GM12878 (cell line): ENCODE measurements at regions not wholly inside any gene's neighbourhood (a gene's known extent, or its start where the extent isn't known, plus 50 kb on each side); places are given as distances from the start of the nearest gene placed in this dataset.

Source experiments
- ATAC-seq: fragments of 200-7000 bp; cut with Tn5 transposase; 3 replicates; pipeline ENCODE4 v1.9.1; 2020; ENCODE audit warnings: mild to moderate bottlenecking, moderate library complexity
- BruUV-seq: library from RNA; stranded (reverse); fragments of 400-500 nt; replicated peaks from 2 replicates; lab custom pipeline; 2021; lab: Mats Ljungman, UMichigan
- CTCF ChIA-PET: fragments of 300-600 bp; sonication (Branson Sonifier 250); formaldehyde crosslinking; extraction: SDS; loops from one replicate; lab custom pipeline; 2021; ENCODE audit warnings: inconsistent platforms; lab: Yijun Ruan, JAX
- POLR2A ChIA-PET: fragments of 350-600 bp; formaldehyde crosslinking; extraction: SDS; loops from one replicate; lab custom pipeline; 2021; ENCODE audit warnings: inconsistent platforms; lab: Charles Lee
- RAD21 ChIA-PET: fragments of 300-600 bp; sonication (Branson Sonifier 250); formaldehyde crosslinking; loops from one replicate; lab custom pipeline; 2023; ENCODE audit warnings: antibody characterized with exemption; ENCODE audit not compliant: unreplicated experiment; lab: Charles Lee
- SMC1A ChIA-PET: fragments of 300-600 bp; sonication (Branson Sonifier 250); formaldehyde crosslinking; loops from one replicate; lab custom pipeline; 2023; ENCODE audit not compliant: unreplicated experiment, uncharacterized antibody; lab: Charles Lee
- DNase-seq: peaks from one replicate; pipeline ENCODE4 v3.0.0-alpha.2; 2011; ENCODE audit warnings: low read depth, low spot score
- FAIRE-seq: peaks from 3 replicates; lab custom pipeline; 2011; peaks lifted over from hg19 to GRCh38; lab: Jason Lieb, UNC
- H2AFZ ChIP-seq: 2 replicates; pipeline ENCODE4 v1.6.0; 2011; ENCODE audit warnings: low read depth, low read length, control low read depth; ENCODE audit not compliant: control insufficient read depth
- H3K27ac ChIP-seq: 2 replicates; pipeline ENCODE4 v1.5.1; 2011; ENCODE audit warnings: control low read depth; ENCODE audit not compliant: control insufficient read depth, insufficient read depth
- H3K27me3 ChIP-seq, 2 experiments: replicated peaks in 1 of 2; 2 replicates each; pipeline versions ENCODE4 v1.6.0 to v1.6.1; 2011; ENCODE audit warnings: low read length in 1 of 2; ENCODE audit not compliant: control insufficient read depth in 2 of 2, insufficient read depth in 2 of 2
- H3K36me3 ChIP-seq, 2 experiments: 2 replicates each; pipeline ENCODE4 v1.5.1; 2011; ENCODE audit warnings: low read length in 1 of 2; ENCODE audit not compliant: control insufficient read depth in 2 of 2, insufficient read depth in 2 of 2
- H3K4me1 ChIP-seq: 2 replicates; pipeline ENCODE4 v1.6.1; 2011; ENCODE audit warnings: mild to moderate bottlenecking, low read length, moderate library complexity, mixed read lengths; ENCODE audit not compliant: control insufficient read depth, insufficient read depth
- H3K4me2 ChIP-seq: 2 replicates; pipeline ENCODE4 v1.6.0; 2011; ENCODE audit warnings: control low read depth; ENCODE audit not compliant: control insufficient read depth, insufficient read depth
- H3K4me3 ChIP-seq: fragments of 200-600 bp; sonication (generic); 2 replicates; pipeline ENCODE4 v1.5.1; 2016
- H3K79me2 ChIP-seq: 2 replicates; pipeline ENCODE4 v1.6.0; 2011; ENCODE audit warnings: low read length; ENCODE audit not compliant: control insufficient read depth, insufficient read depth
- H3K9ac ChIP-seq: 2 replicates; pipeline ENCODE4 v1.8.0; 2011; ENCODE audit warnings: low read length, control low read depth, mixed read lengths; ENCODE audit not compliant: control insufficient read depth, insufficient read depth
- H3K9me3 ChIP-seq: replicated peaks from 3 replicates; pipeline ENCODE4 v1.5.1; 2011; ENCODE audit warnings: mild to moderate bottlenecking, low read length; ENCODE audit not compliant: control insufficient read depth, insufficient read depth
- H4K20me1 ChIP-seq: 2 replicates; pipeline ENCODE4 v1.6.0; 2011; ENCODE audit not compliant: control insufficient read depth, insufficient read depth
- EZH2 ChIP-seq: IDR thresholded peaks from 2 replicates; pipeline ENCODE4 v1.6.1; 2012; ENCODE audit warnings: low read depth, mild to moderate bottlenecking, control low read depth, inconsistent platforms, low read length, borderline replicate concordance; ENCODE audit not compliant: control insufficient read depth
- FOS ChIP-seq: IDR thresholded peaks from 3 replicates; pipeline ENCODE4 v1.6.1; 2011; ENCODE audit warnings: borderline replicate concordance; ENCODE audit not compliant: insufficient read length; ENCODE audit errors: extremely low read depth
- MTA2 ChIP-seq: fragments of 450-650 bp; IDR thresholded peaks from 2 replicates; pipeline ENCODE4 v1.6.1; 2016; ENCODE audit warnings: low read depth, mild to moderate bottlenecking, moderate library complexity
- NBN ChIP-seq: fragments of 450-650 bp; IDR thresholded peaks from 2 replicates; pipeline ENCODE4 v1.6.1; 2016
- NFXL1 ChIP-seq: fragments of 450-650 bp; IDR thresholded peaks from 2 replicates; pipeline ENCODE4 v1.6.1; 2017; ENCODE audit warnings: antibody characterized with exemption, mild to moderate bottlenecking, borderline replicate concordance
- RB1 ChIP-seq: fragments of 450-650 bp; formaldehyde crosslinking; IDR thresholded peaks from 2 replicates; pipeline ENCODE4 v1.6.1; 2017; ENCODE audit warnings: mild to moderate bottlenecking, borderline replicate concordance
- RBBP5 ChIP-seq: fragments of 200-600 bp; sonication (generic); conservative IDR thresholded peaks from 2 replicates; pipeline ENCODE4 v1.6.1; 2016
- TARDBP ChIP-seq: IDR thresholded peaks from 2 replicates; pipeline ENCODE4 v1.6.1; 2016; ENCODE audit warnings: borderline replicate concordance
- TBL1XR1 ChIP-seq: IDR thresholded peaks from 2 replicates; pipeline ENCODE4 v1.6.1; 2012; ENCODE audit warnings: low read depth, low read length, improper control_type of control experiment
- TCF12 ChIP-seq: IDR thresholded peaks from 2 replicates; pipeline ENCODE4 v1.6.1; 2011; ENCODE audit warnings: low read depth, mild to moderate bottlenecking, low read length
- WGBS: methylation state at CpG from one replicate; pipeline ENCODE4 v1.1.6; 2016; ENCODE audit warnings: low lambda C conversion rate; ENCODE audit not compliant: insufficient replicate concordance, insufficient coverage; ENCODE audit errors: missing lambda C conversion rate; 5-methylcytosine and 5-hydroxymethylcytosine counted together
- in situ Hi-C: fragments of 300-500 bp; cut with MboI; formaldehyde crosslinking; loops from 9 replicates; pipeline ENCODE4 v1.14.3; 2018; ENCODE audit warnings: mixed read lengths
- intact Hi-C: fragments of 100-400 bp; cut with micrococcal nuclease; formaldehyde crosslinking; loops from one replicate; pipeline ENCODE4 v1.14.2; 2022; ENCODE audit not compliant: unreplicated experiment
- TF ChIP-seq, protein P1 (sequence below): IDR thresholded peaks from 2 replicates; pipeline ENCODE4 v1.6.1; 2012; ENCODE audit warnings: mild to moderate bottlenecking, low read depth, low read length
- TF ChIP-seq, protein P2 (sequence below): fragments of 450-650 bp; formaldehyde crosslinking; IDR thresholded peaks from 2 replicates; pipeline ENCODE4 v1.5.0; 2022; ENCODE audit warnings: mild to moderate bottlenecking, missing genetic modification characterization
- TF ChIP-seq, protein P3 (sequence below): IDR thresholded peaks from 2 replicates; pipeline ENCODE4 v1.6.1; 2012; ENCODE audit warnings: low read depth, low read length, improper control_type of control experiment

DNA sequence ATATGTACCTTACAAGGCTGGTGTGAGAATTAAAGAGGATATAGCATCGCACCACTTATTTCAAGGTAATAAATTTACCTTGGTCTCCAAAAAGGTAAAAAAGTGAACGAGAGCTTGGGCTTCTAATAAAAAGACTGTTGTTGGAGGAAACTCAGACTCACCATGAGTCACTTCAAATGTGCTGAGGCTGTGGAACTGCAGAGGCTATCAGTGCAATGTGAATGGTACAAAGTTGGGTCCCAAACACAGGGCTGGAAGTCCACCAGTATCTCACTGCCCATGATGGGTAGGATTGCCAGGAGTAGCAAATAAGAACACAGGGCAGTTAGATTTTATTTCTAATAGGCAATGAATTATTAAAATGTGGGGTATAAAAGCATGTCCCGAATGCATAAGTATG lies 200.6 kb downstream of the MAFB start (continued):
- no peak for TF ChIP-seq TARDBP
- TF ChIP-seq, all 136 proteins: peak for 0

DNA sequence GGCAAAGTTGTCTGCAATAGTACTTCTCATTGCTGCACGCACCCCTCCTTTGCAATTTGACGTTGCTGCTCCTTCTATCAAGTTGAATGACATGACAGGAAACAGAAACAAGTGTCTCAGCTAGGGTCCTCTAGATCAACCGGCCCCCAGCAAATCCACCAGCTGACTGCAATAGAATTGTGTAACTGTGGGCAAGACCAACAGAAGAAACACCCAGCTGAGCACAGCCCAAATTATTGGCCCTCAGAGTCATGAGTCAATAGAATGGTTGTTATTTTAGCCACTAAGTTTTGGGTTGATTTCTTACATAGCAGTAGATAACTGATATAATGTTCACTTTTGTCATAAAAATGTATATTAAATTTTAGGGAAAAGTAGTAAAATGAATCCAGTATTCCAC lies 202.7 kb downstream of the MAFB start:
- WGBS = 24% methylated on average over 3 of the region's 3 CpGs
- CTCF ChIA-PET = no interaction called here
- no peaks in the 10 kb centered on the region for H4K20me1 ChIP-seq
- no peak overlapping the region for H2AFZ ChIP-seq
- H3K27ac ChIP-seq = no peak overlapping the region
- no TSS peak for BruUV-seq
- POLR2A ChIA-PET = no interaction called here
- SMC1A ChIA-PET = interaction anchor here (0.9 kb wide), 1 partner anchor 10 kb away, joined by 3 read pairs; no protein-coding TSS in a partner anchor
- RAD21 ChIA-PET = no interaction called here
- no peak overlapping the region for H3K9ac ChIP-seq
- DNase-seq (no peak), FAIRE-seq (peak; percentile 35), ATAC-seq (no peak)
- H3K27me3 ChIP-seq = no peaks in the 10 kb centered on the region
- in situ Hi-C loops (no loop called here), intact Hi-C loops (no loop called here)
- no peak overlapping the region for H3K4me2 ChIP-seq
- H3K4me1 ChIP-seq = no peaks in the 10 kb centered on the region
- H3K36me3 ChIP-seq = no peaks in the 10 kb centered on the region
- no peaks in the 10 kb centered on the region for H3K79me2 ChIP-seq
- H3K4me3 ChIP-seq = no peak overlapping the region
- no peaks in the 10 kb centered on the region for H3K9me3 ChIP-seq
- no peak for TF ChIP-seq NBN
- TF ChIP-seq RB1 = no peak
- TF ChIP-seq, protein P1, sequence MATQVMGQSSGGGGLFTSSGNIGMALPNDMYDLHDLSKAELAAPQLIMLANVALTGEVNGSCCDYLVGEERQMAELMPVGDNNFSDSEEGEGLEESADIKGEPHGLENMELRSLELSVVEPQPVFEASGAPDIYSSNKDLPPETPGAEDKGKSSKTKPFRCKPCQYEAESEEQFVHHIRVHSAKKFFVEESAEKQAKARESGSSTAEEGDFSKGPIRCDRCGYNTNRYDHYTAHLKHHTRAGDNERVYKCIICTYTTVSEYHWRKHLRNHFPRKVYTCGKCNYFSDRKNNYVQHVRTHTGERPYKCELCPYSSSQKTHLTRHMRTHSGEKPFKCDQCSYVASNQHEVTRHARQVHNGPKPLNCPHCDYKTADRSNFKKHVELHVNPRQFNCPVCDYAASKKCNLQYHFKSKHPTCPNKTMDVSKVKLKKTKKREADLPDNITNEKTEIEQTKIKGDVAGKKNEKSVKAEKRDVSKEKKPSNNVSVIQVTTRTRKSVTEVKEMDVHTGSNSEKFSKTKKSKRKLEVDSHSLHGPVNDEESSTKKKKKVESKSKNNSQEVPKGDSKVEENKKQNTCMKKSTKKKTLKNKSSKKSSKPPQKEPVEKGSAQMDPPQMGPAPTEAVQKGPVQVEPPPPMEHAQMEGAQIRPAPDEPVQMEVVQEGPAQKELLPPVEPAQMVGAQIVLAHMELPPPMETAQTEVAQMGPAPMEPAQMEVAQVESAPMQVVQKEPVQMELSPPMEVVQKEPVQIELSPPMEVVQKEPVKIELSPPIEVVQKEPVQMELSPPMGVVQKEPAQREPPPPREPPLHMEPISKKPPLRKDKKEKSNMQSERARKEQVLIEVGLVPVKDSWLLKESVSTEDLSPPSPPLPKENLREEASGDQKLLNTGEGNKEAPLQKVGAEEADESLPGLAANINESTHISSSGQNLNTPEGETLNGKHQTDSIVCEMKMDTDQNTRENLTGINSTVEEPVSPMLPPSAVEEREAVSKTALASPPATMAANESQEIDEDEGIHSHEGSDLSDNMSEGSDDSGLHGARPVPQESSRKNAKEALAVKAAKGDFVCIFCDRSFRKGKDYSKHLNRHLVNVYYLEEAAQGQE = no peak
- TF ChIP-seq NFXL1 = no peak
- no peak for TF ChIP-seq FOS
- TF ChIP-seq TCF12 = no peak
- TF ChIP-seq, protein P2, sequence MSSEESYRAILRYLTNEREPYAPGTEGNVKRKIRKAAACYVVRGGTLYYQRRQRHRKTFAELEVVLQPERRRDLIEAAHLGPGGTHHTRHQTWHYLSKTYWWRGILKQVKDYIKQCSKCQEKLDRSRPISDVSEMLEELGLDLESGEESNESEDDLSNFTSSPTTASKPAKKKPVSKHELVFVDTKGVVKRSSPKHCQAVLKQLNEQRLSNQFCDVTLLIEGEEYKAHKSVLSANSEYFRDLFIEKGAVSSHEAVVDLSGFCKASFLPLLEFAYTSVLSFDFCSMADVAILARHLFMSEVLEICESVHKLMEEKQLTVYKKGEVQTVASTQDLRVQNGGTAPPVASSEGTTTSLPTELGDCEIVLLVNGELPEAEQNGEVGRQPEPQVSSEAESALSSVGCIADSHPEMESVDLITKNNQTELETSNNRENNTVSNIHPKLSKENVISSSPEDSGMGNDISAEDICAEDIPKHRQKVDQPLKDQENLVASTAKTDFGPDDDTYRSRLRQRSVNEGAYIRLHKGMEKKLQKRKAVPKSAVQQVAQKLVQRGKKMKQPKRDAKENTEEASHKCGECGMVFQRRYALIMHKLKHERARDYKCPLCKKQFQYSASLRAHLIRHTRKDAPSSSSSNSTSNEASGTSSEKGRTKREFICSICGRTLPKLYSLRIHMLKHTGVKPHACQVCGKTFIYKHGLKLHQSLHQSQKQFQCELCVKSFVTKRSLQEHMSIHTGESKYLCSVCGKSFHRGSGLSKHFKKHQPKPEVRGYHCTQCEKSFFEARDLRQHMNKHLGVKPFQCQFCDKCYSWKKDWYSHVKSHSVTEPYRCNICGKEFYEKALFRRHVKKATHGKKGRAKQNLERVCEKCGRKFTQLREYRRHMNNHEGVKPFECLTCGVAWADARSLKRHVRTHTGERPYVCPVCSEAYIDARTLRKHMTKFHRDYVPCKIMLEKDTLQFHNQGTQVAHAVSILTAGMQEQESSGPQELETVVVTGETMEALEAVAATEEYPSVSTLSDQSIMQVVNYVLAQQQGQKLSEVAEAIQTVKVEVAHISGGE (CRISPR knock-in tag) = no peak
- TF ChIP-seq, protein P3, sequence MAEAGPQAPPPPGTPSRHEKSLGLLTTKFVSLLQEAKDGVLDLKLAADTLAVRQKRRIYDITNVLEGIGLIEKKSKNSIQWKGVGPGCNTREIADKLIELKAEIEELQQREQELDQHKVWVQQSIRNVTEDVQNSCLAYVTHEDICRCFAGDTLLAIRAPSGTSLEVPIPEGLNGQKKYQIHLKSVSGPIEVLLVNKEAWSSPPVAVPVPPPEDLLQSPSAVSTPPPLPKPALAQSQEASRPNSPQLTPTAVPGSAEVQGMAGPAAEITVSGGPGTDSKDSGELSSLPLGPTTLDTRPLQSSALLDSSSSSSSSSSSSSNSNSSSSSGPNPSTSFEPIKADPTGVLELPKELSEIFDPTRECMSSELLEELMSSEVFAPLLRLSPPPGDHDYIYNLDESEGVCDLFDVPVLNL = no peak
- no peak for TF ChIP-seq RBBP5
- no peak for TF ChIP-seq EZH2
- no peak for TF ChIP-seq TBL1XR1
- TF ChIP-seq MTA2 = no peak
